GM10266 (cell line): ENCODE measurements at regions not wholly inside any gene's neighbourhood (a gene's known extent, or its start where the extent isn't known, plus 50 kb on each side); places are given as distances from the start of the nearest gene placed in this dataset.
A peak's percentile ranks its signal among the peaks of the same experiment; 100 is the strongest.

ENCODE experiments used
- DNase-seq: peaks from one replicate; pipeline ENCODE4 v3.0.0; 2012; ENCODE audit errors: extremely low spot score
- CTCF ChIP-seq: IDR thresholded peaks from 2 replicates; pipeline ENCODE4 v1.5.1; 2012; ENCODE audit warnings: mild to moderate bottlenecking, low read depth; ENCODE audit not compliant: control insufficient read depth, insufficient read depth; ENCODE audit errors: missing control alignments

GRCh38 chr9:29311221-29311620 lies 1737.9 kb upstream of the C9orf72 start:
- TF ChIP-seq CTCF, result no peak
- DNase-seq, result no peak

- no peak for TF ChIP-seq CTCF
- DNase-seq, result no peak
Observed at GRCh38 chr9:29312327-29312726, 1739.0 kb upstream of the C9orf72 start.

- DNase-seq, result peak; percentile 4
- TF ChIP-seq CTCF, result no peak
Observed at GRCh38 chr9:29319736-29320513, 1746.6 kb upstream of the C9orf72 start.

GRCh38 chr9:29322240-29322639 lies 1749.0 kb upstream of the C9orf72 start:
- no peak for TF ChIP-seq CTCF
- DNase-seq, result peak; percentile 45

GRCh38 chr9:29325894-29326293 lies 1752.6 kb upstream of the C9orf72 start:
- TF ChIP-seq CTCF, result no peak
- no peak for DNase-seq

GRCh38 chr9:29332789-29333188 lies 1759.5 kb upstream of the C9orf72 start:
- DNase-seq, result no peak
- TF ChIP-seq CTCF, result no peak

GRCh38 chr9:29336281-29336680 lies 1763.0 kb upstream of the C9orf72 start:
- DNase-seq, result no peak
- TF ChIP-seq CTCF, result no peak
